Panc1 (cell line): ENCODE measurements at regions not wholly inside any gene's neighbourhood (a gene's known extent, or its start where the extent isn't known, plus 50 kb on each side); places are given as distances from the start of the nearest gene placed in this dataset.

ENCODE experiments used
- CTCF ChIP-seq: fragments of 450-650 bp; IDR thresholded peaks from 2 replicates; pipeline ENCODE4 v1.5.1; 2017; ENCODE audit warnings: mild to moderate bottlenecking
- REST ChIP-seq, 2 experiments: IDR thresholded peaks; 2 replicates each; pipeline ENCODE4 v1.6.1; 2011 to 2012; ENCODE audit warnings: low read depth in 2 of 2, control low read depth in 1 of 2, low read length in 1 of 2, mild to moderate bottlenecking in 1 of 2, moderate library complexity in 1 of 2; ENCODE audit not compliant: insufficient read depth in 1 of 2

DNA sequence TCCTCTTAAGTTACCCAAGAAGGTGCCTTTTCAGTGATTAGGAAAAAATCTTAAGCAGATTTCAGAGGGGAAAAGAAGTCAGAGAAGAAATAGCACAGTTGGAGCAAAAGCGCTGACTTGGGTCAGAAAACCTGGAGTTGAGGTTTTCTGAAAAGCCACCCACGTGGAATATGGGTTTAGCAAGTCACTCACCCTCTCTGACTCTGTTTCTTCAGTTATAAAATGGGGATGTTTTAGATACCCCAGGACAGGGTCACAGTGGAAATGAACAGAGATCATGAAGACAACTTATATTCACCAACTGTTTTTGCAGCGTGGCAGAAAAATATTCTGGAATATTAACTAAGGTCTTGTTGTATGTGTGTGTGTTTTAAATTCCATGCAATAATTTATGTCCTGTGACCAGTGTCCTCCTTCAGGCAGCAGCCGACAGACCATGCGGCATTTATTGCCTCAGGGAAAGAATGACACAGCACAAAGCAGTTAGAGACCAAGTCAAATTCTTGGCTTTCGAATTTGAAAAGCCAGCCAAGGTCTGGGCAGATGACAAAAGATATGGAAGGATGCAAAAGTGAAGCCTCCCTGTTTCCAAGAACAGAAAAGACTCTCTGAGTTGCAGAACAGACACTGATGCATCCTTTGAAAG is 119.9 kb downstream of the MIAT start:
- TF ChIP-seq CTCF (no peak), REST (IDR thresholded peaks at IDR 0.05; ENCODE audit: insufficient read depth in 1 of 2, low read depth in 2 of 2, low read length in 1 of 2) (no peak)
